ENCODE measurements at regions not wholly inside any gene's neighbourhood (a gene's known extent, or its start where the extent isn't known, plus 50 kb on each side); places are given as distances from the start of the nearest gene placed in this dataset.

DNA sequence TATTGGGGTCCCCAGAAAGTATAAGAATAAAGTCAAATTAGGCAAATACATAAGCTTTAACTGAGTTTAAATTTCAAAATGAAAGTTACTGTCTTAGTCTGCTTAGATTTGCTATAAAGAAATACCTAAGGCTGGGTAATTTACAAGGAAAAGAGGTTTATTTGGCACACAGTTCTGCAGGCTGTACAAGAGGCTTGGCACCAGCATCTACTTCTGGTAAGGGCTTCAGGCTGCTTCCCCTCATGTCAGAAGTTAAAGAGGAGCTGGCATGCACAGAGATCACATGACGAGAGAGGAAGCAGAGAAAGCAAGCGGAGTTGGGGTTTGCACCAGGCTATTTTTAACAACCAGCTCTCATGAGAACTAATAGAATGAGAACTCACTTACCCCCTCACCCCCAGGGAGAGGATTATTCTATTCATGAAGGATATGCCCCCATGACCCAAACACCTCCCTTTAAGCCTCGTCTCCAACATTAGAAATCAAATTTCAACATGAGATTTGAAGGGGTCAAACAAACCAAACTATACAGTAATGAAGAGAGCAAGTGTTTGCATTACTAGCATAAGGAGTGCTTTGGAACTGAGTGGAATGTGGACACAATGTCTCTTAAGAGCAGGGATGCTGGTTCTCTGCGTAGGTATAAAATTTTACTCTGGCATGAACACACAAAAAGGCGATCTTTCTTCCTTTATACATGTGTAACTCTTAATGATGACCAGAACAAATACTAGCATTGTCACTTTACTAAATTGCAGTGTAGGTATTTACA lies 292.8 kb upstream of the PMFBP1 start:
- H3K27ac ChIP-seq (replicated peaks), result no peak overlapping the region
- H3K4me3 ChIP-seq (replicated peaks; ENCODE audit: insufficient read depth, low read length), result no peak overlapping the region
- no peaks in the 10 kb centered on the region for H3K27me3 ChIP-seq (ENCODE audit: insufficient read depth, poor library complexity, severe bottlenecking)
- TF ChIP-seq, protein P1, sequence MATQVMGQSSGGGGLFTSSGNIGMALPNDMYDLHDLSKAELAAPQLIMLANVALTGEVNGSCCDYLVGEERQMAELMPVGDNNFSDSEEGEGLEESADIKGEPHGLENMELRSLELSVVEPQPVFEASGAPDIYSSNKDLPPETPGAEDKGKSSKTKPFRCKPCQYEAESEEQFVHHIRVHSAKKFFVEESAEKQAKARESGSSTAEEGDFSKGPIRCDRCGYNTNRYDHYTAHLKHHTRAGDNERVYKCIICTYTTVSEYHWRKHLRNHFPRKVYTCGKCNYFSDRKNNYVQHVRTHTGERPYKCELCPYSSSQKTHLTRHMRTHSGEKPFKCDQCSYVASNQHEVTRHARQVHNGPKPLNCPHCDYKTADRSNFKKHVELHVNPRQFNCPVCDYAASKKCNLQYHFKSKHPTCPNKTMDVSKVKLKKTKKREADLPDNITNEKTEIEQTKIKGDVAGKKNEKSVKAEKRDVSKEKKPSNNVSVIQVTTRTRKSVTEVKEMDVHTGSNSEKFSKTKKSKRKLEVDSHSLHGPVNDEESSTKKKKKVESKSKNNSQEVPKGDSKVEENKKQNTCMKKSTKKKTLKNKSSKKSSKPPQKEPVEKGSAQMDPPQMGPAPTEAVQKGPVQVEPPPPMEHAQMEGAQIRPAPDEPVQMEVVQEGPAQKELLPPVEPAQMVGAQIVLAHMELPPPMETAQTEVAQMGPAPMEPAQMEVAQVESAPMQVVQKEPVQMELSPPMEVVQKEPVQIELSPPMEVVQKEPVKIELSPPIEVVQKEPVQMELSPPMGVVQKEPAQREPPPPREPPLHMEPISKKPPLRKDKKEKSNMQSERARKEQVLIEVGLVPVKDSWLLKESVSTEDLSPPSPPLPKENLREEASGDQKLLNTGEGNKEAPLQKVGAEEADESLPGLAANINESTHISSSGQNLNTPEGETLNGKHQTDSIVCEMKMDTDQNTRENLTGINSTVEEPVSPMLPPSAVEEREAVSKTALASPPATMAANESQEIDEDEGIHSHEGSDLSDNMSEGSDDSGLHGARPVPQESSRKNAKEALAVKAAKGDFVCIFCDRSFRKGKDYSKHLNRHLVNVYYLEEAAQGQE (IDR thresholded peaks at IDR 0.05; ENCODE audit: insufficient replicate concordance, low read depth), result no peak
- no peak for TF ChIP-seq SPI1 (IDR thresholded peaks at IDR 0.05; ENCODE audit: borderline replicate concordance, low read depth)
- TF ChIP-seq GABPA (IDR thresholded peaks at IDR 0.05; ENCODE audit: low read depth), result no peak
- TF ChIP-seq, protein P2, sequence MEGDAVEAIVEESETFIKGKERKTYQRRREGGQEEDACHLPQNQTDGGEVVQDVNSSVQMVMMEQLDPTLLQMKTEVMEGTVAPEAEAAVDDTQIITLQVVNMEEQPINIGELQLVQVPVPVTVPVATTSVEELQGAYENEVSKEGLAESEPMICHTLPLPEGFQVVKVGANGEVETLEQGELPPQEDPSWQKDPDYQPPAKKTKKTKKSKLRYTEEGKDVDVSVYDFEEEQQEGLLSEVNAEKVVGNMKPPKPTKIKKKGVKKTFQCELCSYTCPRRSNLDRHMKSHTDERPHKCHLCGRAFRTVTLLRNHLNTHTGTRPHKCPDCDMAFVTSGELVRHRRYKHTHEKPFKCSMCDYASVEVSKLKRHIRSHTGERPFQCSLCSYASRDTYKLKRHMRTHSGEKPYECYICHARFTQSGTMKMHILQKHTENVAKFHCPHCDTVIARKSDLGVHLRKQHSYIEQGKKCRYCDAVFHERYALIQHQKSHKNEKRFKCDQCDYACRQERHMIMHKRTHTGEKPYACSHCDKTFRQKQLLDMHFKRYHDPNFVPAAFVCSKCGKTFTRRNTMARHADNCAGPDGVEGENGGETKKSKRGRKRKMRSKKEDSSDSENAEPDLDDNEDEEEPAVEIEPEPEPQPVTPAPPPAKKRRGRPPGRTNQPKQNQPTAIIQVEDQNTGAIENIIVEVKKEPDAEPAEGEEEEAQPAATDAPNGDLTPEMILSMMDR (IDR thresholded peaks at IDR 0.05; ENCODE audit: insufficient read depth, low read length), result no peak
- TF ChIP-seq POLR2AphosphoS5 (IDR thresholded peaks at IDR 0.05; ENCODE audit: low read depth), result no peak
- no peak for DNase-seq (ENCODE audit: low read depth in 1 of 2, low spot score in 1 of 2)

DNA sequence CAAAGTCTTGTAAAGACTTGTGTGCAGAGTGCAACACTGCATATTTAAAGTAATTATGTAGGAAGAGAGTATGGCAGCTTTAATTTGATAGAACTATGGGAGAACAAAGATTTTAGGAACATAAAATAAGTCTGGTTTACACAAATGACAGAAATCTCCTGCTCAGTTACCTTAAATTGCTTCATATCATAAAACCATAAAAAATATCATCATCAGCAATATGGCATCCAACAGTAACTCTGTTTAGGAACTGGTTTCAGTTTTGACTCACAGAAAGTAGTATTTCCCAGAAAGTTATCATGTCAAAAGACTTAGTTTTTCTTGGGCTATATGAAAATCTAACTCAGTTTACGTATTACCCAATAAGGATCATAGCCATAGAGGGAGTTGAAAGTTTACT lies 292.1 kb upstream of the PMFBP1 start:
- H3K4me3 ChIP-seq (replicated peaks; ENCODE audit: insufficient read depth, low read length), result no peak overlapping the region
- no peak for DNase-seq (ENCODE audit: low read depth in 1 of 2, low spot score in 1 of 2)
- H3K27ac ChIP-seq (replicated peaks), result no peak overlapping the region
- TF ChIP-seq SPI1 (IDR thresholded peaks at IDR 0.05; ENCODE audit: borderline replicate concordance, low read depth) (no peak), GABPA (IDR thresholded peaks at IDR 0.05; ENCODE audit: low read depth) (no peak)
- H3K27me3 ChIP-seq (ENCODE audit: insufficient read depth, poor library complexity, severe bottlenecking), result no peaks in the 10 kb centered on the region

DNA sequence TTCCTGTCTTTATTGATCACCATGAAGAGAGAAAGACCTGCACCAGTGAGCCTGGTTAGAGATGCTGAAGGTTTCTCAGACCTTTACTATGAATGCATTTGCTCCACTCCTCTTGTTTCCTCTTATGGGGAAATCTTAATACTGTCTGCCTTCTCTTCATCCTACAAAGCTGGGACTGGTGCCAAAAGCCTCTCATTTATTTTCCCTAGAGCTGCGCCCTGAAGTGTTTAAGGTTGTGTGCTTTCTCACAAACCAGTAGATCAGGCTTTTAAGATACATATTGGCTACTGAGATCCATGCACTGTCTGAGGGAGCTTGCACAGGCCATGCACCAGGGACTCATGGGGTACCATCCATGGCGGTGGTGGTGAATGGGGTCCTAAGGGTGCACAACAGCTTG lies 286.1 kb upstream of the PMFBP1 start:
- Histone ChIP-seq H3K27me3 (ENCODE audit: insufficient read depth, poor library complexity, severe bottlenecking) (no peaks in the 10 kb centered on the region), H3K27ac (replicated peaks) (no peak overlapping the region), H3K4me3 (replicated peaks; ENCODE audit: insufficient read depth, low read length) (no peak overlapping the region)
- no peak for DNase-seq (ENCODE audit: low read depth in 1 of 2, low spot score in 1 of 2)
- TF ChIP-seq, protein P1 (IDR thresholded peaks at IDR 0.05; ENCODE audit: insufficient replicate concordance, low read depth), result no peak
- TF ChIP-seq, protein P2 (IDR thresholded peaks at IDR 0.05; ENCODE audit: insufficient read depth, low read length), result no peak
- TF ChIP-seq POLR2AphosphoS5 (IDR thresholded peaks at IDR 0.05; ENCODE audit: low read depth), result no peak
- TF ChIP-seq GABPA (IDR thresholded peaks at IDR 0.05; ENCODE audit: low read depth), result no peak
- TF ChIP-seq SPI1 (IDR thresholded peaks at IDR 0.05; ENCODE audit: borderline replicate concordance, low read depth), result no peak

DNA sequence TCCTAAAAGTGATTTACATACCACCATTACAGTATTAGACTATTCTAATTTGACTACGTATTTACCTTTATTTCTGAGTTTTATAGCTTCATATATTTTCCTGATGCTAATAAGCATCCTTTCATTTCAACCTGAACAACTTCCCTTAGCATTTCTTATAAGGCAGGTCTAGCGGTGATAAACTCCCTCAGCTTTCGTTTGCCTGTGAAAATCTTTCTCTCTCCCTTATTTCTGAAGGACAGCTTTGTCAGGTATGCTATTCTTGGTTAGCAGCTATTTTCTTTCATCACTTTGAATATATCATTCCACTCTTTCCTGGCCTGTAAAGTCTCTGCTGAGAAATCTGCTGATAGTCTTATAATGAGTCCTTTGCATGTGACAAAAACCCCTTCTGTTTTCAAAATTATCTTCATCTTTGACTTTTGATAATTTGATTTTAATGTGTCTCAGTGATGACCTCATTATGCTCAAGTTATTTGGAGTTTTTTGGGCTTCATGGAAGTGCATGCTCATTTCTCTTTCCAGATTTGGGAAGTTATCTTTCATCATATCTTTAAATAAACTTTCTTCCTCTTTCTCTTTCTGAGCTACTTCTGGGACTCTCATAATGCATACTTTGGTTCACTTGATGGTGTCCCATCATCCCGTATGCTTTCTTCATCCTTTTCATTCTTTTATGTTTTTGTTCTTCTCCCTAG lies 285.4 kb upstream of the PMFBP1 start:
- no peak for DNase-seq (ENCODE audit: low read depth in 1 of 2, low spot score in 1 of 2)
- TF ChIP-seq, protein P2 (IDR thresholded peaks at IDR 0.05; ENCODE audit: insufficient read depth, low read length), result no peak
- TF ChIP-seq SPI1 (IDR thresholded peaks at IDR 0.05; ENCODE audit: borderline replicate concordance, low read depth), result no peak
- TF ChIP-seq GABPA (IDR thresholded peaks at IDR 0.05; ENCODE audit: low read depth), result no peak
- TF ChIP-seq, protein P1 (IDR thresholded peaks at IDR 0.05; ENCODE audit: insufficient replicate concordance, low read depth), result no peak
- TF ChIP-seq POLR2AphosphoS5 (IDR thresholded peaks at IDR 0.05; ENCODE audit: low read depth), result no peak
- Histone ChIP-seq H3K4me3 (replicated peaks; ENCODE audit: insufficient read depth, low read length) (no peak overlapping the region), H3K27me3 (ENCODE audit: insufficient read depth, poor library complexity, severe bottlenecking) (no peaks in the 10 kb centered on the region), H3K27ac (replicated peaks) (no peak overlapping the region)

Data from HL-60 (cell line).